Osteocyte (in vitro differentiated cells): ENCODE measurements at regions not wholly inside any gene's neighbourhood (a gene's known extent, or its start where the extent isn't known, plus 50 kb on each side); places are given as distances from the start of the nearest gene placed in this dataset.

Source experiments
- DNase-seq: peaks from one replicate; pipeline ENCODE4 v3.0.0; 2021; ENCODE audit warnings: mixed read lengths; ENCODE audit not compliant: unreplicated experiment; ENCODE audit errors: extremely low spot score
- H3K27ac Mint-ChIP-seq: one replicate; pipeline ENCODE4 v1.8.0; 2021; ENCODE audit warnings: mild to moderate bottlenecking, mixed read lengths; ENCODE audit not compliant: unreplicated experiment
- H3K27me3 Mint-ChIP-seq: one replicate; pipeline ENCODE4 v1.8.0; 2021; ENCODE audit warnings: mixed read lengths; ENCODE audit not compliant: unreplicated experiment
- H3K36me3 Mint-ChIP-seq: one replicate; pipeline ENCODE4 v1.8.0; 2021; ENCODE audit warnings: mixed read lengths; ENCODE audit not compliant: unreplicated experiment
- H3K4me1 Mint-ChIP-seq: one replicate; pipeline ENCODE4 v1.8.0; 2021; ENCODE audit warnings: mixed read lengths; ENCODE audit not compliant: unreplicated experiment
- H3K4me3 Mint-ChIP-seq: one replicate; pipeline ENCODE4 v1.8.0; 2021; ENCODE audit warnings: mild to moderate bottlenecking, moderate library complexity, mixed read lengths; ENCODE audit not compliant: unreplicated experiment
- H3K9me3 Mint-ChIP-seq: one replicate; pipeline ENCODE4 v1.8.0; 2021; ENCODE audit warnings: mixed read lengths; ENCODE audit not compliant: unreplicated experiment
- CTCF ChIP-seq: fragments of 200-600 bp; sonication (generic); IDR thresholded peaks from 2 replicates; pipeline ENCODE4 v1.5.0; 2021; ENCODE audit warnings: antibody characterized with exemption, mild to moderate bottlenecking, moderate library complexity

- no peaks in the 10 kb centered on the region for H3K9me3 Mint-ChIP-seq
- peaks cover 8% of the 10 kb centered on the region for H3K4me1 Mint-ChIP-seq
- no peak for TF ChIP-seq CTCF
- no peaks in the 10 kb centered on the region for H3K36me3 Mint-ChIP-seq
- H3K27me3 Mint-ChIP-seq: no peaks in the 10 kb centered on the region
- no peak overlapping the region for H3K4me3 Mint-ChIP-seq
- no peak overlapping the region for H3K27ac Mint-ChIP-seq
- DNase-seq: no peak
Measured at GRCh38 chr10:36441557-36441956, 683.8 kb upstream of the ANKRD30A start.

- TF ChIP-seq CTCF: no peak
- Mint-ChIP-seq H3K27ac (no peak overlapping the region), H3K36me3 (no peaks in the 10 kb centered on the region), H3K27me3 (no peaks in the 10 kb centered on the region), H3K4me3 (no peak overlapping the region), H3K4me1 (peaks cover 8% of the 10 kb centered on the region), H3K9me3 (no peaks in the 10 kb centered on the region)
- DNase-seq: no peak
Measured at GRCh38 chr10:36440539-36440938, 684.9 kb upstream of the ANKRD30A start.

GRCh38 chr10:36437367-36437766, 688.0 kb upstream of the ANKRD30A start:
- H3K27ac Mint-ChIP-seq: no peak overlapping the region
- H3K4me3 Mint-ChIP-seq: no peak overlapping the region
- no peaks in the 10 kb centered on the region for H3K36me3 Mint-ChIP-seq
- no peaks in the 10 kb centered on the region for H3K9me3 Mint-ChIP-seq
- peaks cover 5% of the 10 kb centered on the region for H3K4me1 Mint-ChIP-seq
- DNase-seq: no peak
- TF ChIP-seq CTCF: no peak
- no peaks in the 10 kb centered on the region for H3K27me3 Mint-ChIP-seq

GRCh38 chr10:36428507-36428906, 696.9 kb upstream of the ANKRD30A start:
- peaks cover 10% of the 10 kb centered on the region for H3K4me1 Mint-ChIP-seq
- H3K9me3 Mint-ChIP-seq: peaks cover 13% of the 10 kb centered on the region
- H3K36me3 Mint-ChIP-seq: no peaks in the 10 kb centered on the region
- no peak for DNase-seq
- no peak overlapping the region for H3K27ac Mint-ChIP-seq
- H3K27me3 Mint-ChIP-seq: no peaks in the 10 kb centered on the region
- H3K4me3 Mint-ChIP-seq: no peak overlapping the region
- TF ChIP-seq CTCF: no peak

- H3K27ac Mint-ChIP-seq: no peak overlapping the region
- peaks cover 10% of the 10 kb centered on the region for H3K4me1 Mint-ChIP-seq
- DNase-seq: no peak
- H3K36me3 Mint-ChIP-seq: no peaks in the 10 kb centered on the region
- H3K9me3 Mint-ChIP-seq: peaks cover 13% of the 10 kb centered on the region
- H3K27me3 Mint-ChIP-seq: no peaks in the 10 kb centered on the region
- no peak for TF ChIP-seq CTCF
- no peak overlapping the region for H3K4me3 Mint-ChIP-seq
Measured at GRCh38 chr10:36425131-36425797, 700.1 kb upstream of the ANKRD30A start.
